AG10803 (cell line): ENCODE measurements at regions not wholly inside any gene's neighbourhood (a gene's known extent, or its start where the extent isn't known, plus 50 kb on each side); places are given as distances from the start of the nearest gene placed in this dataset.
A peak's percentile ranks its signal among the peaks of the same experiment; 100 is the strongest.

Experiments used
- DNase-seq: peaks from one replicate; pipeline ENCODE4 v3.0.0; 2010; ENCODE audit warnings: low read depth
- H3K4me3 ChIP-seq: 2 replicates; pipeline ENCODE4 v1.5.1; 2011; ENCODE audit warnings: mild to moderate bottlenecking, low read length, control low read depth
- CTCF ChIP-seq: conservative IDR thresholded peaks from 2 replicates; pipeline ENCODE4 v1.5.1; 2011; ENCODE audit warnings: mild to moderate bottlenecking, low read length, control low read depth, inconsistent platforms

- H3K4me3 ChIP-seq = no peak overlapping the region
- TF ChIP-seq CTCF = no peak
- DNase-seq = no peak
Observed at GRCh38 chr20:11654766-11655165, 262.9 kb upstream of the BTBD3 start.

- no peak for TF ChIP-seq CTCF
- no peak for DNase-seq
- H3K4me3 ChIP-seq = no peak overlapping the region
Observed at GRCh38 chr20:11660673-11661072, 257.0 kb upstream of the BTBD3 start.

GRCh38 chr20:11671015-11671511 is 246.6 kb upstream of the BTBD3 start:
- H3K4me3 ChIP-seq = no peak overlapping the region
- TF ChIP-seq CTCF = no peak
- no peak for DNase-seq

- no peak for TF ChIP-seq CTCF
- DNase-seq = no peak
- no peak overlapping the region for H3K4me3 ChIP-seq
Observed at GRCh38 chr20:11672959-11673358, 244.7 kb upstream of the BTBD3 start.

- DNase-seq = peak; percentile 29
- no peak for TF ChIP-seq CTCF
- H3K4me3 ChIP-seq = 0 out of 2 replicates have a peak overlapping the region, but pooled peaks have one; percentile 12
Observed at GRCh38 chr20:11675920-11676629, 241.6 kb upstream of the BTBD3 start.

GRCh38 chr20:11676630-11677287 is 240.9 kb upstream of the BTBD3 start:
- TF ChIP-seq CTCF = peak; percentile 94
- no peak overlapping the region for H3K4me3 ChIP-seq
- peak; percentile 62 for DNase-seq

- DNase-seq = no peak
- no peak overlapping the region for H3K4me3 ChIP-seq
- TF ChIP-seq CTCF = no peak
Observed at GRCh38 chr20:11677428-11677827, 240.3 kb upstream of the BTBD3 start.
